ENCODE measurements at regions not wholly inside any gene's neighbourhood (a gene's known extent, or its start where the extent isn't known, plus 50 kb on each side); places are given as distances from the start of the nearest gene placed in this dataset.

GRCh38 chr2:42886921-42887320 is 94.5 kb upstream of the HAAO start:
- DNase-seq (ENCODE audit: low spot score), result no peak
- Mint-ChIP-seq H3K27ac (ENCODE audit: unreplicated experiment) (no peak overlapping the region), H3K9me3 (ENCODE audit: low read depth) (peaks cover 10% of the 10 kb centered on the region), H3K4me1 (ENCODE audit: low read depth) (peaks cover 7% of the 10 kb centered on the region), H3K4me3 (ENCODE audit: unreplicated experiment) (no peak overlapping the region), H3K36me3 (ENCODE audit: low read depth) (no peaks in the 10 kb centered on the region), H3K27me3 (ENCODE audit: low read depth) (no peaks in the 10 kb centered on the region)
- TF ChIP-seq CTCF (IDR thresholded peaks at IDR 0.05), result no peak

- Mint-ChIP-seq H3K36me3 (ENCODE audit: low read depth) (no peaks in the 10 kb centered on the region), H3K27ac (ENCODE audit: unreplicated experiment) (no peak overlapping the region), H3K4me1 (ENCODE audit: low read depth) (peaks cover 7% of the 10 kb centered on the region), H3K4me3 (ENCODE audit: unreplicated experiment) (no peak overlapping the region), H3K9me3 (ENCODE audit: low read depth) (no peaks in the 10 kb centered on the region), H3K27me3 (ENCODE audit: low read depth) (no peaks in the 10 kb centered on the region)
- no peak for TF ChIP-seq CTCF (IDR thresholded peaks at IDR 0.05)
- DNase-seq (ENCODE audit: low spot score), result no peak
Observed at GRCh38 chr2:42882756-42883155, 90.4 kb upstream of the HAAO start.

GRCh38 chr2:42881732-42882131 is 89.3 kb upstream of the HAAO start:
- Mint-ChIP-seq H3K36me3 (ENCODE audit: low read depth) (no peaks in the 10 kb centered on the region), H3K4me1 (ENCODE audit: low read depth) (peaks cover 7% of the 10 kb centered on the region), H3K9me3 (ENCODE audit: low read depth) (no peaks in the 10 kb centered on the region), H3K27ac (ENCODE audit: unreplicated experiment) (no peak overlapping the region), H3K4me3 (ENCODE audit: unreplicated experiment) (no peak overlapping the region), H3K27me3 (ENCODE audit: low read depth) (no peaks in the 10 kb centered on the region)
- DNase-seq (ENCODE audit: low spot score), result no peak
- no peak for TF ChIP-seq CTCF (IDR thresholded peaks at IDR 0.05)

GRCh38 chr2:42880738-42881690 is 88.6 kb upstream of the HAAO start:
- Mint-ChIP-seq H3K9me3 (ENCODE audit: low read depth) (no peaks in the 10 kb centered on the region), H3K27me3 (ENCODE audit: low read depth) (no peaks in the 10 kb centered on the region), H3K27ac (ENCODE audit: unreplicated experiment) (no peak overlapping the region), H3K4me3 (ENCODE audit: unreplicated experiment) (no peak overlapping the region), H3K4me1 (ENCODE audit: low read depth) (peaks cover under 1% of the 10 kb centered on the region), H3K36me3 (ENCODE audit: low read depth) (no peaks in the 10 kb centered on the region)
- no peak for TF ChIP-seq CTCF (IDR thresholded peaks at IDR 0.05)
- DNase-seq (ENCODE audit: low spot score), result no peak

GRCh38 chr2:42879913-42880737 is 87.7 kb upstream of the HAAO start:
- Mint-ChIP-seq H3K27ac (ENCODE audit: unreplicated experiment) (no peak overlapping the region), H3K9me3 (ENCODE audit: low read depth) (no peaks in the 10 kb centered on the region), H3K36me3 (ENCODE audit: low read depth) (no peaks in the 10 kb centered on the region), H3K4me1 (ENCODE audit: low read depth) (no peaks in the 10 kb centered on the region), H3K4me3 (ENCODE audit: unreplicated experiment) (no peak overlapping the region), H3K27me3 (ENCODE audit: low read depth) (no peaks in the 10 kb centered on the region)
- no peak for TF ChIP-seq CTCF (IDR thresholded peaks at IDR 0.05)
- no peak for DNase-seq (ENCODE audit: low spot score)
